ENCODE measurements at regions not wholly inside any gene's neighbourhood (a gene's known extent, or its start where the extent isn't known, plus 50 kb on each side); places are given as distances from the start of the nearest gene placed in this dataset.

DNA sequence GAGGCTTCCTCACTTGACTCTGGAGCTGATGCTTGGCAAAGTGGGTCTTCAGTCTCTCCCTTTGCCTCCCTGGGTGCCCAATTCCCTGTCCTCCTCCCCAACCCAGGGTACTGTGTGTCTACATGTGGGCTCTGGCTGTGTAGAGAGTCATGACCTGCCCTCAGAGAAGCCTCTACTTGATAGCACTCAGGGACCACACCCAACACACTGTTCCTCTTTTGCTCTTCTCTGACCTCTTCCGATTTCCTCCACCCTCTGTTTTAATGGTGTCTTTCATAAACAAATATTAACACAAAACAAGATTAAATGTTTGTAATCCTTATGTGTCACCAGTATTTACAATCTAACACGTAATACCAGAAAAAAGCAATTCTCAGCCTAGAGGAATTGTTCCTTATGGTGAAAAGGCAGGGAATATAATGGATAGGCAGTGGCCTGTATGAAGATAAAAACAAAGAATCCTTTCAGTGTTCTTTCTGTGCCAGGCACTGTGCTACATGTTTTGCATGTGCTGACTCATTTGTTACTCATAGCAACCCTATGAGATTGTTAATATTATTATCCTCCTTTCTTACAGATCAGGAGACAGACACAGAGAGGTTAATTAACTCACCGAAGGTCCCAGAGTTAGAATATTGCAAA lies 58.2 kb downstream of the HSD3B1 start:
- no peak overlapping the region for H3K27ac ChIP-seq (ENCODE audit: low read depth, low read length)
- H4K91ac ChIP-seq (ENCODE audit: low read depth, low read length): no peak overlapping the region
- H3K4me1 ChIP-seq (ENCODE audit: control insufficient read depth in 1 of 2, insufficient read depth in 2 of 2, low read length in 2 of 2): peaks cover 3 to 7% of the 10 kb centered on the region in 2 experiments
- peaks cover 3% of the 10 kb centered on the region for H3K9me3 ChIP-seq (ENCODE audit: insufficient read depth, low read depth, low read length)
- no peaks in the 10 kb centered on the region for H3K79me1 ChIP-seq (ENCODE audit: low read length)
- H3K36me3 ChIP-seq (ENCODE audit: control insufficient read depth in 1 of 2, insufficient read depth in 2 of 2, low read length in 2 of 2): no peaks in the 10 kb centered on the region
- H3K4me3 ChIP-seq (ENCODE audit: low read depth, low read length): no peak overlapping the region
- no peak overlapping the region for H2AFZ ChIP-seq (ENCODE audit: insufficient read depth, low read length, poor library complexity)
- H3K23ac ChIP-seq (ENCODE audit: low read length): no peak overlapping the region
- no peak for DNase-seq
- no peak overlapping the region for H2BK5ac ChIP-seq (ENCODE audit: low read depth, low read length, poor library complexity)
- H2BK120ac ChIP-seq (ENCODE audit: insufficient read depth, low read length, poor library complexity): no peak overlapping the region
- no peak overlapping the region for H3K18ac ChIP-seq (ENCODE audit: low read length)
- no peak overlapping the region for H4K8ac ChIP-seq (ENCODE audit: low read depth, low read length)
- no peak overlapping the region for H3K4me2 ChIP-seq (ENCODE audit: low read length)
- H3K9ac ChIP-seq (ENCODE audit: low read length): no peak overlapping the region
- peak overlapping the region; percentile 4 for H2BK12ac ChIP-seq (ENCODE audit: low read length)
- H3K14ac ChIP-seq (ENCODE audit: low read length): no peak overlapping the region
- no peak overlapping the region for H4K12ac ChIP-seq (ENCODE audit: low read depth, low read length)
- no peaks in the 10 kb centered on the region for H3K27me3 ChIP-seq (ENCODE audit: insufficient read depth, low read length)
- no CpG with 5 or more reads among the region's 3 CpGs for WGBS (ENCODE audit: extremely low coverage, insufficient coverage, insufficient read length)
- no peak overlapping the region for H3K4ac ChIP-seq (ENCODE audit: low read depth, low read length)
- no peak overlapping the region for H2AK5ac ChIP-seq (ENCODE audit: low read length)
- no peaks in the 10 kb centered on the region for H3K79me2 ChIP-seq (ENCODE audit: control insufficient read depth, insufficient read depth, low read length, poor library complexity)

DNA sequence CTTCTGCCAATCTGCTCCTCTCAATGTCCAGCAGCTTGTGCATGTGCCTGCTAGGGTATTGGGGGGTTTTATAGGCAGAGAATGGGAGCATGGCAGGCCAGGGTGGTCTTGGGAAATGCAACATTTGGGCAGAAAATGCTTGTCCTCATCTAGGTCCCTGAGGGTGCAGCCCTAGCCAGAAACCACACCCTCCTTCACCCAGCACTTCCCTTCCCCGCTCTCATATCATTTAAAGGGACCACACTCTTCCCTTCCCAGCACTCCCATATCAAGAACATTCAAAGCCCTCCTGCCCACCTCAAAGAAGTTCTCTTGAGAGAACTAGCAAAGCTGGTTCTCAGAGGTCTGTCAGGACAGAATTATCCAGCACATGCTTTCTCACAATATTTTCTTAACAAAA lies 62.1 kb downstream of the HSD3B1 start:
- no peak overlapping the region for H2AK5ac ChIP-seq (ENCODE audit: low read length)
- no peak for DNase-seq
- H3K36me3 ChIP-seq (ENCODE audit: control insufficient read depth in 1 of 2, insufficient read depth in 2 of 2, low read length in 2 of 2): no peaks in the 10 kb centered on the region
- H3K18ac ChIP-seq (ENCODE audit: low read length): no peak overlapping the region
- peaks cover 0 to 3% of the 10 kb centered on the region in 2 experiments for H3K4me1 ChIP-seq (ENCODE audit: control insufficient read depth in 1 of 2, insufficient read depth in 2 of 2, low read length in 2 of 2)
- no peak overlapping the region for H2AFZ ChIP-seq (ENCODE audit: insufficient read depth, low read length, poor library complexity)
- no peaks in the 10 kb centered on the region for H3K27me3 ChIP-seq (ENCODE audit: insufficient read depth, low read length)
- H4K8ac ChIP-seq (ENCODE audit: low read depth, low read length): no peak overlapping the region
- no peak overlapping the region for H3K9ac ChIP-seq (ENCODE audit: low read length)
- H3K4me3 ChIP-seq (ENCODE audit: low read depth, low read length): no peak overlapping the region
- H3K79me1 ChIP-seq (ENCODE audit: low read length): no peaks in the 10 kb centered on the region
- no peak overlapping the region for H3K4me2 ChIP-seq (ENCODE audit: low read length)
- H3K27ac ChIP-seq (ENCODE audit: low read depth, low read length): no peak overlapping the region
- H3K23ac ChIP-seq (ENCODE audit: low read length): no peak overlapping the region
- no peaks in the 10 kb centered on the region for H3K79me2 ChIP-seq (ENCODE audit: control insufficient read depth, insufficient read depth, low read length, poor library complexity)
- no peak overlapping the region for H3K14ac ChIP-seq (ENCODE audit: low read length)
- WGBS (ENCODE audit: extremely low coverage, insufficient coverage, insufficient read length): no CpG with 5 or more reads among the region's 1 CpG
- peaks cover 5% of the 10 kb centered on the region for H3K9me3 ChIP-seq (ENCODE audit: insufficient read depth, low read depth, low read length)
- H4K91ac ChIP-seq (ENCODE audit: low read depth, low read length): no peak overlapping the region
- H4K12ac ChIP-seq (ENCODE audit: low read depth, low read length): no peak overlapping the region
- no peak overlapping the region for H2BK12ac ChIP-seq (ENCODE audit: low read length)
- no peak overlapping the region for H3K4ac ChIP-seq (ENCODE audit: low read depth, low read length)
- no peak overlapping the region for H2BK120ac ChIP-seq (ENCODE audit: insufficient read depth, low read length, poor library complexity)
- H2BK5ac ChIP-seq (ENCODE audit: low read depth, low read length, poor library complexity): no peak overlapping the region

Data from trophoblast cell (in vitro differentiated cells and primary cell).